ENCODE measurements at regions not wholly inside any gene's neighbourhood (a gene's known extent, or its start where the extent isn't known, plus 50 kb on each side); places are given as distances from the start of the nearest gene placed in this dataset.

DNA sequence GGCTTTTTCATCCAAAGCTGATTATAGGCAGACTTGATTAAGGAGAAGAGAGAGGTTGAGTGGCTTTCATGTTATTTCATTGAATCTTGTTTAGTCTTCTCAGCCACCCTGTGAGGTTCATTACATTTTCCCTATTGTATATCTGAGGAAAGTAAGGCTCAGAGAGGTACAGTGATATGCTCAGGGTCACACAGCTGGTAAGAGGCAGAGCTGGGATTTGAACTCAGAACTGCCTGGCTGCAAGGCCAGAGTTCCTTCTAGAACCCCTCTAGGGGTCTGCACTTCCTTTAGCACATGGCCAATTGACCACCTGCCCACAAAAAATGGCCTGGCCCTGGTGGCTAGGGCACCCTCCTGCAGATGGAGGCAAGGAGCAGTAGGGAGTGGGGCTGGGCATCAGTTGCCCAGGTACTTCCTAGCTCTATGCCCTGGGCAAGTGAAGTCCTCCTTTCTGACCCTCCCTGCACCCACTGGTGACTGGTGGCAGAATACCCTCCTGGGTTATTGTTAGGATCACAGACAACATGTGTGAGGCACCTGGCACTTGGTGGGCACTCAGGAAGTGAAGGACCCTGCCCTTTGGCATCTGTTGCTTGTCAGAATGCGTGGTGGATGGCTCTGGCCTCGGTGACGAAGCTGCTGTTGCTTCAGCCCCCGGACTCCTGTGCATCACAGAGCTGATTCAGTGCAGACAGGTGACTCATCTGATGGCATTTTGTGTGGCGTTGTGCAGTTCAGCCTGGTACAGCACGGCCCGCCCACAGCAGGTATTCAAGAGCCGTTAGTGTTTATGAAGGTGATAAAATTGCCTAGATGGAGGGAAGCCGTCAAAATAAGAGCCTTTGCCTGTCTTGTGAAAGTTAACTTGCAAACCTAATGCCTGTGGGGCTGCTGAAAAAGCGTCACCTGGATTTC lies 115.8 kb downstream of the SLC25A47 start:
- no peaks in the 10 kb centered on the region for H3K9me3 ChIP-seq
- intact Hi-C loops (cut with DNase I) = no loop called here
- H3K4me3 ChIP-seq = no peak overlapping the region
- H3K27me3 ChIP-seq = no peaks in the 10 kb centered on the region
- no peak overlapping the region for H3K27ac ChIP-seq
- H3K4me1 ChIP-seq = peaks cover 26% of the 10 kb centered on the region
- TF ChIP-seq, protein P1, sequence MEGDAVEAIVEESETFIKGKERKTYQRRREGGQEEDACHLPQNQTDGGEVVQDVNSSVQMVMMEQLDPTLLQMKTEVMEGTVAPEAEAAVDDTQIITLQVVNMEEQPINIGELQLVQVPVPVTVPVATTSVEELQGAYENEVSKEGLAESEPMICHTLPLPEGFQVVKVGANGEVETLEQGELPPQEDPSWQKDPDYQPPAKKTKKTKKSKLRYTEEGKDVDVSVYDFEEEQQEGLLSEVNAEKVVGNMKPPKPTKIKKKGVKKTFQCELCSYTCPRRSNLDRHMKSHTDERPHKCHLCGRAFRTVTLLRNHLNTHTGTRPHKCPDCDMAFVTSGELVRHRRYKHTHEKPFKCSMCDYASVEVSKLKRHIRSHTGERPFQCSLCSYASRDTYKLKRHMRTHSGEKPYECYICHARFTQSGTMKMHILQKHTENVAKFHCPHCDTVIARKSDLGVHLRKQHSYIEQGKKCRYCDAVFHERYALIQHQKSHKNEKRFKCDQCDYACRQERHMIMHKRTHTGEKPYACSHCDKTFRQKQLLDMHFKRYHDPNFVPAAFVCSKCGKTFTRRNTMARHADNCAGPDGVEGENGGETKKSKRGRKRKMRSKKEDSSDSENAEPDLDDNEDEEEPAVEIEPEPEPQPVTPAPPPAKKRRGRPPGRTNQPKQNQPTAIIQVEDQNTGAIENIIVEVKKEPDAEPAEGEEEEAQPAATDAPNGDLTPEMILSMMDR (IDR thresholded peaks at IDR 0.05) = no peak
- TF ChIP-seq POLR2AphosphoS5 (IDR thresholded peaks at IDR 0.05; ENCODE audit: insufficient read depth in 1 of 2, low read depth in 1 of 2) (no peak), POLR2A (IDR thresholded peaks at IDR 0.05) (no peak)
- H3K36me3 ChIP-seq = no peaks in the 10 kb centered on the region
- DNase-seq (ENCODE audit: extremely low spot score in 2 of 2) = peak in 1 of 2 donors; percentile 87

DNA sequence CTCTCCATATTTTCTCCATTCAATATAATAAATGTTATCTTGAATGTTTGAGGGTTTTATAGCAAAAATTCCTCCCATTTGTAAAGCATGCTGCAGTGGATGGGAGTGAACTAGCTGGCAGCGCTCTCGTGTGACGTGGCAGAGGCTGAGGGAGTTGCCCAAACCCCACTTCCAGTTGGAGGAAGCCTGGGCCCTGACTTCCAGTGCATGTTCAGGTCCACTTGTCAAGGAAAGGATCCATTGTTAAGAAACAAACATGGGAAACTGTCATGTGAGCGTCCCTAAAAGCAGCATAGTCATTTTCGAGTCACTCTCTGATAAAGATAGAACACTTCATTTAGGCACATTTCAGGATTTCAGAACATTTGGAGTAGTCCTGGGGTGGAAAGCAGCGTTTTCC lies 116.6 kb downstream of the SLC25A47 start:
- DNase-seq (ENCODE audit: extremely low spot score in 2 of 2) = peak in 1 of 2 donors; percentile 69
- no peak overlapping the region for H3K4me3 ChIP-seq
- H3K9me3 ChIP-seq = no peaks in the 10 kb centered on the region
- H3K36me3 ChIP-seq = no peaks in the 10 kb centered on the region
- H3K27ac ChIP-seq = peak overlapping the region; percentile 46
- no peaks in the 10 kb centered on the region for H3K27me3 ChIP-seq
- TF ChIP-seq POLR2A (IDR thresholded peaks at IDR 0.05) (no peak), POLR2AphosphoS5 (IDR thresholded peaks at IDR 0.05; ENCODE audit: insufficient read depth in 1 of 2, low read depth in 1 of 2) (no peak)
- TF ChIP-seq, protein P1 (IDR thresholded peaks at IDR 0.05) = no peak
- intact Hi-C loops (cut with DNase I) = no loop called here
- peaks cover 26% of the 10 kb centered on the region for H3K4me1 ChIP-seq

DNA sequence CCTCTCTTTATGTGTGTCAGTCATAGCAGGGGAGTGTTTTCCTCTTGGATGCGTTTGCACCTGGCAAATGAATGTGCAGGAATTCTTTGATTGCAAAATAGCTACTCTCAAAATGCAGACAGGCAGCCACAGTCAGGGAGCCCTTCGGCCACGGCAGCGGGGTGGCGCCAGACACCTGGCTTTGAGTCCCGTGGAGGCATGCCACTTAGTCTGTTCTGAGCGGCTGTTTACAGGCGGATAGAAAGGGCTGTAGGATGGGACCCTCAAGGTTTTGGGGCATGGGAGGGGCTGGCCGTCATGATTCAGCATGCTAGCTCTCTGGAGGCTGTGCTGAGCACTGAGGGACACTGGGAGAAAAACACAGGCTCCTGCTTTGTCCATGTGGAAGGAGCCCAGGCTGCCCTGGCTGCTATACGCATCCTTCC lies 117.1 kb downstream of the SLC25A47 start:
- peak in 1 of 2 donors; percentile 87 for DNase-seq (ENCODE audit: extremely low spot score in 2 of 2)
- TF ChIP-seq POLR2A (IDR thresholded peaks at IDR 0.05) = no peak
- TF ChIP-seq, protein P1 (IDR thresholded peaks at IDR 0.05) = peak; percentile 25 to 60 (median 46)
- TF ChIP-seq POLR2AphosphoS5 (IDR thresholded peaks at IDR 0.05; ENCODE audit: insufficient read depth in 1 of 2, low read depth in 1 of 2) = peak; percentile 47 to 60
- H3K27ac ChIP-seq = peak overlapping the region; percentile 46
- intact Hi-C loops (cut with DNase I) = no loop called here
- H3K36me3 ChIP-seq = no peaks in the 10 kb centered on the region
- no peak overlapping the region for H3K4me3 ChIP-seq
- H3K4me1 ChIP-seq = peaks cover 26% of the 10 kb centered on the region
- H3K27me3 ChIP-seq = no peaks in the 10 kb centered on the region
- H3K9me3 ChIP-seq = no peaks in the 10 kb centered on the region

DNA sequence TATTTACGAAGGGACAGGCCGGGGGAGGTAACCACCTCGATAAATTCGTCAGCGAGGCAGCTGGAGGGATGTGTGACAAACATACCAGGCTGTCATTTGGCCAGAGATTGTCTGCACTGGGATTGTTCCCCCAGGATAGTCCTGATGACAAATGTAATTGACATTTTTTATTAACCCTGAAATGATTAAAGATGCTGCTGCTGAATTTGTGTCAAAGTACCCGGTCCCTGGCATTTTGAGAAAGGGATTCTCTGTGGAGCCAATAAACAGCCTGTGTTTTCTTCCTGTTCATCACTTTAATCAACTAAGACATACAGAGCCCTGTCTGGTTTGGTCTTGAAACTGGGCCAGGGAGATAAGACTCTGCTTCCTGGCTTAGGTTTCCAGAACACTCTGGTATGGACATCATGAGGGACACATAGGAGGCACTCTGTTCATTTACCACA lies 117.6 kb downstream of the SLC25A47 start:
- intact Hi-C loops (cut with DNase I) = no loop called here
- peak in 1 of 2 donors; percentile 25 for DNase-seq (ENCODE audit: extremely low spot score in 2 of 2)
- H3K27ac ChIP-seq = peak overlapping the region; percentile 46

More for the DNA sequence above, 117.6 kb downstream of the SLC25A47 start:
- Histone ChIP-seq H3K27me3 (no peaks in the 10 kb centered on the region), H3K36me3 (no peaks in the 10 kb centered on the region), H3K9me3 (no peaks in the 10 kb centered on the region), H3K4me3 (no peak overlapping the region), H3K4me1 (peaks cover 26% of the 10 kb centered on the region)
- TF ChIP-seq POLR2AphosphoS5 (IDR thresholded peaks at IDR 0.05; ENCODE audit: insufficient read depth in 1 of 2, low read depth in 1 of 2) = no peak
- TF ChIP-seq POLR2A (IDR thresholded peaks at IDR 0.05) = no peak
- TF ChIP-seq, protein P1 (IDR thresholded peaks at IDR 0.05) = no peak
